IMR-90 (cell line): ENCODE measurements at regions not wholly inside any gene's neighbourhood (a gene's known extent, or its start where the extent isn't known, plus 50 kb on each side); places are given as distances from the start of the nearest gene placed in this dataset.

Source experiments
- ATAC-seq: fragments of 200-7000 bp; cut with Tn5 transposase; 2 replicates; pipeline ENCODE4 v1.9.1; 2020; ENCODE audit warnings: low read depth, mild to moderate bottlenecking, moderate library complexity
- BruUV-seq: library from RNA; stranded (reverse); fragments of 400-500 nt; replicated peaks from 2 replicates; lab custom pipeline; 2021; lab: Mats Ljungman, UMichigan
- CTCF ChIA-PET: fragments of 300-600 bp; formaldehyde crosslinking; extraction: SDS; loops from one replicate; lab custom pipeline; 2021; ENCODE audit warnings: antibody characterized with exemption; lab: Yijun Ruan, JAX
- POLR2A ChIA-PET: fragments of 300-600 bp; sonication (Branson Sonifier 250); formaldehyde crosslinking; loops from one replicate; lab custom pipeline; 2022; ENCODE audit warnings: antibody characterized with exemption; ENCODE audit not compliant: unreplicated experiment; lab: Charles Lee
- DNase-seq: peaks from one replicate; pipeline ENCODE4 v3.0.0; 2013
- H2AFZ ChIP-seq: replicated peaks from 2 replicates; pipeline ENCODE3; 2013; ENCODE audit warnings: low read length, mild to moderate bottlenecking; ENCODE audit not compliant: poor library complexity
- H2AK5ac ChIP-seq: 2 replicates; pipeline ENCODE4 v1.6.1; 2013; ENCODE audit warnings: low read depth, low read length, inconsistent platforms
- H2AK9ac ChIP-seq: replicated peaks from 2 replicates; pipeline ENCODE3; 2013; ENCODE audit warnings: mild to moderate bottlenecking, low read depth, low read length, moderate library complexity; ENCODE audit not compliant: poor library complexity
- H2BK120ac ChIP-seq: 2 replicates; pipeline ENCODE4 v1.6.1; 2013; ENCODE audit warnings: low read depth, low read length, inconsistent platforms
- H2BK15ac ChIP-seq: 3 replicates; pipeline ENCODE4 v1.6.1; 2013; ENCODE audit warnings: low read depth, low read length, inconsistent platforms
- H2BK20ac ChIP-seq: 2 replicates; pipeline ENCODE4 v1.6.1; 2013; ENCODE audit warnings: low read depth, mild to moderate bottlenecking, inconsistent platforms, low read length, moderate library complexity
- H2BK5ac ChIP-seq: 2 replicates; pipeline ENCODE4 v1.6.1; 2013; ENCODE audit warnings: mild to moderate bottlenecking, low read depth, low read length, inconsistent platforms; ENCODE audit not compliant: poor library complexity, severe bottlenecking
- H3K14ac ChIP-seq: replicated peaks from 2 replicates; pipeline ENCODE4 v1.6.1; 2013; ENCODE audit warnings: low read depth, low read length, inconsistent platforms
- H3K18ac ChIP-seq: 2 replicates; pipeline ENCODE4 v1.6.1; 2013; ENCODE audit warnings: low read depth, low read length, control low read depth
- H3K23ac ChIP-seq: 2 replicates; pipeline ENCODE4 v1.6.1; 2013; ENCODE audit warnings: low read depth, low read length, inconsistent platforms
- H3K27ac ChIP-seq: 2 replicates; pipeline ENCODE4 v1.5.1; 2013; ENCODE audit warnings: mild to moderate bottlenecking, control low read depth, low read length; ENCODE audit not compliant: insufficient read depth
- H3K27me3 ChIP-seq: 2 replicates; pipeline ENCODE4 v1.6.1; 2013; ENCODE audit warnings: low read length; ENCODE audit not compliant: control insufficient read depth, insufficient read depth
- H3K36me3 ChIP-seq: 2 replicates; pipeline ENCODE4 v1.6.1; 2013; ENCODE audit warnings: low read length, mixed read lengths; ENCODE audit not compliant: control insufficient read depth, insufficient read depth
- H3K4ac ChIP-seq: 2 replicates; pipeline ENCODE4 v1.6.1; 2013; ENCODE audit warnings: low read depth, low read length, inconsistent platforms
- H3K4me1 ChIP-seq: 2 replicates; pipeline ENCODE4 v1.6.1; 2013; ENCODE audit warnings: low read length, mixed read lengths; ENCODE audit not compliant: control insufficient read depth, insufficient read depth
- H3K4me2 ChIP-seq: 2 replicates; pipeline ENCODE4 v1.6.1; 2013; ENCODE audit warnings: low read depth, mild to moderate bottlenecking, control low read depth, low read length, moderate library complexity
- H3K4me3 ChIP-seq: 2 replicates; pipeline ENCODE4 v1.5.1; 2013; ENCODE audit warnings: low read depth, mild to moderate bottlenecking, control low read depth, low read length, moderate library complexity; ENCODE audit not compliant: insufficient read depth
- H3K56ac ChIP-seq: 2 replicates; pipeline ENCODE4 v1.6.1; 2013; ENCODE audit warnings: low read length, inconsistent platforms; ENCODE audit not compliant: insufficient read depth; ENCODE audit errors: extremely low read depth
- H3K79me1 ChIP-seq, 2 experiments: 2 replicates each; pipeline ENCODE4 v1.6.1; 2013; ENCODE audit warnings: low read length in 2 of 2, inconsistent platforms in 1 of 2, low read depth in 1 of 2
- H3K9ac ChIP-seq: 2 replicates; pipeline ENCODE4 v1.6.1; 2013; ENCODE audit warnings: low read depth, low read length, control low read depth
- H3K9me1 ChIP-seq: 2 replicates; pipeline ENCODE4 v1.6.1; 2013; ENCODE audit warnings: low read length, inconsistent platforms; ENCODE audit not compliant: insufficient read depth
- H3K9me3 ChIP-seq: 2 replicates; pipeline ENCODE4 v1.6.1; 2013; ENCODE audit warnings: low read length; ENCODE audit not compliant: control insufficient read depth, insufficient read depth
- H4K20me1 ChIP-seq: 2 replicates; pipeline ENCODE4 v1.6.1; 2013; ENCODE audit warnings: low read length, inconsistent platforms; ENCODE audit not compliant: insufficient read depth
- H4K5ac ChIP-seq: 2 replicates; pipeline ENCODE4 v1.6.1; 2013; ENCODE audit warnings: mild to moderate bottlenecking, low read depth, low read length, control low read depth
- H4K8ac ChIP-seq, 2 experiments: 2 replicates each; pipeline ENCODE4 v1.6.1; 2013; ENCODE audit warnings: low read depth in 2 of 2, low read length in 2 of 2, control low read depth in 1 of 2, inconsistent platforms in 1 of 2
- H4K91ac ChIP-seq: 2 replicates; pipeline ENCODE4 v1.6.1; 2013; ENCODE audit warnings: low read depth, low read length, inconsistent platforms; ENCODE audit not compliant: insufficient read depth
- BHLHE40 ChIP-seq: fragments of 150-350 bp; IDR thresholded peaks from 2 replicates; pipeline ENCODE4 v1.6.1; 2016; ENCODE audit warnings: mild to moderate bottlenecking, low read depth, low read length
- CEBPB ChIP-seq: IDR thresholded peaks from 2 replicates; pipeline ENCODE4 v1.6.1; 2012; ENCODE audit warnings: low read depth, low read length, improper control_type of control experiment
- MAFK ChIP-seq: IDR thresholded peaks from 2 replicates; pipeline ENCODE4 v1.6.1; 2012; ENCODE audit warnings: low read depth, low read length, improper control_type of control experiment
- MAZ ChIP-seq: IDR thresholded peaks from 2 replicates; pipeline ENCODE4 v1.6.1; 2012; ENCODE audit warnings: low read depth, mild to moderate bottlenecking, low read length, improper control_type of control experiment, moderate library complexity, borderline replicate concordance
- RFX5 ChIP-seq: IDR thresholded peaks from 2 replicates; pipeline ENCODE4 v1.8.0; 2012; ENCODE audit warnings: low read depth, mild to moderate bottlenecking, low read length, moderate library complexity
- WGBS, 2 experiments: methylation state at CpG; one replicate each; pipeline versions ENCODE4 v1.1.5 to v1.1.7; 2013; ENCODE audit warnings: missing lambda C conversion rate in 2 of 2; ENCODE audit not compliant: insufficient read length in 1 of 2; ENCODE audit errors: extremely low coverage in 2 of 2; 5-methylcytosine and 5-hydroxymethylcytosine counted together
- dilution Hi-C: fragments of 300-500 bp; cut with HindIII; formaldehyde crosslinking; loops from one replicate; pipeline ENCODE4 v1.14.3; 2018; ENCODE audit warnings: low sequenced_read_pairs; ENCODE audit not compliant: unreplicated experiment
- in situ Hi-C: fragments of 300-500 bp; cut with MboI; formaldehyde crosslinking; loops from 3 replicates; pipeline ENCODE4 v1.14.3; 2019; ENCODE audit warnings: low sequenced_read_pairs, inconsistent platforms, mixed read lengths
- intact Hi-C: fragments of 100-400 bp; cut with micrococcal nuclease; formaldehyde crosslinking; loops from 2 replicates; pipeline ENCODE4 v1.10.0; 2022

- Histone ChIP-seq H3K4me3 (no peak overlapping the region), H3K4me1 (no peaks in the 10 kb centered on the region), H2AK5ac (no peak overlapping the region), H2BK5ac (no peak overlapping the region), H3K18ac (no peak overlapping the region), H3K23ac (no peak overlapping the region), H3K56ac (no peak overlapping the region), H4K5ac (no peak overlapping the region), H3K4ac (no peak overlapping the region), H3K36me3 (no peaks in the 10 kb centered on the region), H4K91ac (no peak overlapping the region), H3K9me3 (peaks cover 12% of the 10 kb centered on the region), H4K20me1 (no peaks in the 10 kb centered on the region), H2AK9ac (no peak overlapping the region), H2BK15ac (no peak overlapping the region), H2BK120ac (no peak overlapping the region), H2AFZ (no peak overlapping the region), H3K79me1 (no peaks in the 10 kb centered on the region), H4K8ac (no peak overlapping the region), H3K14ac (no peak overlapping the region), H3K9ac (no peak overlapping the region), H3K27me3 (no peaks in the 10 kb centered on the region), H3K9me1 (no peaks in the 10 kb centered on the region), H2BK20ac (no peak overlapping the region), H3K27ac (no peak overlapping the region), H3K4me2 (no peak overlapping the region)
- ChIA-PET POLR2A (no interaction called here), CTCF (no interaction called here)
- no peak for ATAC-seq
- intact Hi-C loops: loop anchor here (1.0 kb wide), 1 partner anchor 221 kb away; no protein-coding TSS in a partner anchor
- WGBS, 2 experiments: 43% methylated on average over 2 of the region's 2 CpGs; no CpG with 5 or more reads in 1 of the 2 experiments
- TF ChIP-seq BHLHE40 (no peak), MAZ (no peak), CEBPB (no peak), RFX5 (no peak), MAFK (no peak)
- dilution Hi-C loops: no loop called here
- no TSS peak for BruUV-seq
- in situ Hi-C loops: loop anchor here (25.0 kb wide), 1 partner anchor 217 kb away; the partner anchor contains the start of gene TMEM132B
- DNase-seq: no peak
Observed at GRCh38 chr12:125403843-125404242, 338.6 kb downstream of the AACS start.
